SH-SY5Y (cell line): ENCODE measurements at regions not wholly inside any gene's neighbourhood (a gene's known extent, or its start where the extent isn't known, plus 50 kb on each side); places are given as distances from the start of the nearest gene placed in this dataset.

Experiments
- GATA2 ChIP-seq: IDR thresholded peaks from 2 replicates; pipeline ENCODE4 v1.6.1; 2011; ENCODE audit warnings: mild to moderate bottlenecking, low read depth, low read length
- GATA3 ChIP-seq: IDR thresholded peaks from 2 replicates; pipeline ENCODE4 v1.6.1; 2011; ENCODE audit warnings: low read depth, mild to moderate bottlenecking, low read length, moderate library complexity

- TF ChIP-seq GATA2 (no peak), GATA3 (no peak)
Observed at GRCh38 chr15:53829923-53830459, 70.5 kb upstream of the WDR72 start.
